HCT116 (cell line): ENCODE measurements at regions not wholly inside any gene's neighbourhood (a gene's known extent, or its start where the extent isn't known, plus 50 kb on each side); places are given as distances from the start of the nearest gene placed in this dataset.

Experiments
- CBX3 ChIP-seq: IDR thresholded peaks from 2 replicates; pipeline ENCODE4 v1.6.1; 2012; ENCODE audit warnings: low read depth
- CTCF ChIP-seq, 3 experiments: fragments of 200-600 bp in 1 of 3; sonication (generic) in 1 of 3; IDR thresholded peaks in 2 of 3; conservative IDR thresholded peaks in 1 of 3; 2 replicates each; pipeline ENCODE4 v1.5.1; 2012 to 2017; ENCODE audit warnings: low read depth in 2 of 3, low read length in 2 of 3, antibody characterized with exemption in 1 of 3, borderline replicate concordance in 1 of 3, control low read depth in 1 of 3, mild to moderate bottlenecking in 1 of 3, mixed read lengths in 1 of 3, mixed run types in 1 of 3, moderate library complexity in 1 of 3; ENCODE audit not compliant: insufficient read depth in 1 of 3
- EZH2 ChIP-seq: fragments of 200-600 bp; sonication (generic); IDR thresholded peaks from 2 replicates; pipeline ENCODE4 v1.6.1; 2017; ENCODE audit warnings: antibody characterized with exemption, mixed run types
- EZH2phosphoT487 ChIP-seq: fragments of 200-600 bp; IDR thresholded peaks from 2 replicates; pipeline ENCODE4 v1.6.1; 2018; ENCODE audit warnings: antibody characterized with exemption, borderline replicate concordance
- POLR2A ChIP-seq: IDR thresholded peaks from 2 replicates; pipeline ENCODE4 v1.7.0; 2011; ENCODE audit warnings: borderline replicate concordance; ENCODE audit not compliant: insufficient read depth, insufficient read length; ENCODE audit errors: extremely low read depth
- POLR2AphosphoS5 ChIP-seq: IDR thresholded peaks from 2 replicates; pipeline ENCODE4 v1.6.1; 2011; ENCODE audit warnings: mild to moderate bottlenecking, low read depth, low read length, moderate library complexity
- REST ChIP-seq: IDR thresholded peaks from 2 replicates; pipeline ENCODE4 v1.6.1; 2012; ENCODE audit warnings: low read depth
- SP1 ChIP-seq: IDR thresholded peaks from 2 replicates; pipeline ENCODE4 v1.6.1; 2012; ENCODE audit warnings: low read depth
- YY1 ChIP-seq: IDR thresholded peaks from 2 replicates; pipeline ENCODE4 v1.6.1; 2011; ENCODE audit warnings: low read length, low read depth, moderate library complexity, mild to moderate bottlenecking; ENCODE audit not compliant: insufficient replicate concordance; ENCODE audit errors: extremely low read depth

GRCh38 chr6:126170433-126170832, 169.5 kb upstream of the CENPW start:
- no peak for TF ChIP-seq POLR2AphosphoS5
- TF ChIP-seq CTCF (IDR thresholded peaks at IDR 0.05 in 2 of 3, conservative IDR thresholded peaks at IDR 0.05 in 1 of 3; ENCODE audit: borderline replicate concordance in 1 of 3, insufficient read depth in 1 of 3, low read depth in 2 of 3, low read length in 2 of 3): no peak
- TF ChIP-seq YY1: no peak
- TF ChIP-seq CBX3: no peak
- TF ChIP-seq EZH2phosphoT487: no peak
- no peak for TF ChIP-seq SP1
- TF ChIP-seq EZH2: no peak
- no peak for TF ChIP-seq POLR2A
- TF ChIP-seq REST: no peak
